ENCODE measurements at regions not wholly inside any gene's neighbourhood (a gene's known extent, or its start where the extent isn't known, plus 50 kb on each side); places are given as distances from the start of the nearest gene placed in this dataset.

DNA sequence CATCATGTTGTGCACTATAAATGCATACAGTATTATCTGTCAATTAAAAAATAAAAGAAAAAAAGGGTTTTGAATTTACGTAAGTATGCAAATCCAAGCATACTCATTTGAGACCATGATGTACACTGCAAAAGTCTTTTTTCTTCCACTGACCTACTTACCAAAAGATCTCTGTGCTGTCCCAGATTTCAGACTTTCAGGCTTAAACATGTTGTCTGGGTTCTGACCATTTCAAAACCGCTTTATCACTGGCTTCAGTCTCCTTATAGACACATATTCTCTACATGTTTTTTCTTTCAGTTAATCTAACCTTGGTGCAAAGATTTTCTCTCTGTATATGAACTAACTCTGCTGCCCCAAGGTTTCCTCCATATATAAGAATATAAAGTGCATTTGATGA is 58.6 kb upstream of the CXCL8 start:
- DNase-seq (ENCODE audit: low read depth), result no peak
- H3K4me3 ChIP-seq (ENCODE audit: low read depth, low read length), result no peak overlapping the region
- TF ChIP-seq, protein P1, sequence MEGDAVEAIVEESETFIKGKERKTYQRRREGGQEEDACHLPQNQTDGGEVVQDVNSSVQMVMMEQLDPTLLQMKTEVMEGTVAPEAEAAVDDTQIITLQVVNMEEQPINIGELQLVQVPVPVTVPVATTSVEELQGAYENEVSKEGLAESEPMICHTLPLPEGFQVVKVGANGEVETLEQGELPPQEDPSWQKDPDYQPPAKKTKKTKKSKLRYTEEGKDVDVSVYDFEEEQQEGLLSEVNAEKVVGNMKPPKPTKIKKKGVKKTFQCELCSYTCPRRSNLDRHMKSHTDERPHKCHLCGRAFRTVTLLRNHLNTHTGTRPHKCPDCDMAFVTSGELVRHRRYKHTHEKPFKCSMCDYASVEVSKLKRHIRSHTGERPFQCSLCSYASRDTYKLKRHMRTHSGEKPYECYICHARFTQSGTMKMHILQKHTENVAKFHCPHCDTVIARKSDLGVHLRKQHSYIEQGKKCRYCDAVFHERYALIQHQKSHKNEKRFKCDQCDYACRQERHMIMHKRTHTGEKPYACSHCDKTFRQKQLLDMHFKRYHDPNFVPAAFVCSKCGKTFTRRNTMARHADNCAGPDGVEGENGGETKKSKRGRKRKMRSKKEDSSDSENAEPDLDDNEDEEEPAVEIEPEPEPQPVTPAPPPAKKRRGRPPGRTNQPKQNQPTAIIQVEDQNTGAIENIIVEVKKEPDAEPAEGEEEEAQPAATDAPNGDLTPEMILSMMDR (IDR thresholded peaks at IDR 0.05; ENCODE audit: low read depth, low read length, missing control alignments), result no peak
- in situ Hi-C loops (cut with HindIII; ENCODE audit: low sequenced_read_pairs), result no loop called here

DNA sequence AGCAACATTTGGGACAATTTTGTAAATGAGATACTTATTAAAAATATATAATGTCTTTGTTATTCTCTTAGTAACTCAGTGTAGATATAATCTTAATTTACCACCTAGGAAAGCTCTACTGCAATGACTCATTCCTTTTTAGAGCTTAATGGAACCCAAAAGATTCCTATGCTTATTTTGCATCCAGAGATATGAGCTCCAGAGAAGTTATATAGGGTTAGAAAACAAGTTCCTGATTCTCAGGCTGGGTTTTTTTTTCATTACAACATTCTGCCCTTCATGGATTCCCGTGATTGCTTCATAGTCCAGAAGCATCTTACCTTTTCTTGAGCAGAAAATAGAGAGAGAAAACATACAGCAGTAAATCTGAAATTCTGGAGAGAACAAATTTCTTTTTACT is 57.9 kb upstream of the CXCL8 start:
- no peak for DNase-seq (ENCODE audit: low read depth)
- no peak overlapping the region for H3K4me3 ChIP-seq (ENCODE audit: low read depth, low read length)
- in situ Hi-C loops (cut with HindIII; ENCODE audit: low sequenced_read_pairs), result no loop called here
- TF ChIP-seq, protein P1 (IDR thresholded peaks at IDR 0.05; ENCODE audit: low read depth, low read length, missing control alignments), result no peak

- in situ Hi-C loops (cut with HindIII; ENCODE audit: low sequenced_read_pairs), result no loop called here
- DNase-seq (ENCODE audit: low read depth), result no peak
Observed at GRCh38 chr4:73683033-73683432, 57.3 kb upstream of the CXCL8 start.

GRCh38 chr4:73683456-73683855 is 56.9 kb upstream of the CXCL8 start:
- TF ChIP-seq, protein P1 (IDR thresholded peaks at IDR 0.05; ENCODE audit: low read depth, low read length, missing control alignments), result no peak
- no peak for DNase-seq (ENCODE audit: low read depth)
- in situ Hi-C loops (cut with HindIII; ENCODE audit: low sequenced_read_pairs), result no loop called here
- H3K4me3 ChIP-seq (ENCODE audit: low read depth, low read length), result no peak overlapping the region

More at GRCh38 chr4:73683033-73683432, 57.3 kb upstream of the CXCL8 start:
- TF ChIP-seq, protein P1 (IDR thresholded peaks at IDR 0.05; ENCODE audit: low read depth, low read length, missing control alignments), result no peak
- H3K4me3 ChIP-seq (ENCODE audit: low read depth, low read length), result no peak overlapping the region

GRCh38 chr4:73684097-73684496 is 56.3 kb upstream of the CXCL8 start:
- TF ChIP-seq, protein P1 (IDR thresholded peaks at IDR 0.05; ENCODE audit: low read depth, low read length, missing control alignments), result no peak
- DNase-seq (ENCODE audit: low read depth), result no peak
- H3K4me3 ChIP-seq (ENCODE audit: low read depth, low read length), result no peak overlapping the region
- in situ Hi-C loops (cut with HindIII; ENCODE audit: low sequenced_read_pairs), result no loop called here

DNA sequence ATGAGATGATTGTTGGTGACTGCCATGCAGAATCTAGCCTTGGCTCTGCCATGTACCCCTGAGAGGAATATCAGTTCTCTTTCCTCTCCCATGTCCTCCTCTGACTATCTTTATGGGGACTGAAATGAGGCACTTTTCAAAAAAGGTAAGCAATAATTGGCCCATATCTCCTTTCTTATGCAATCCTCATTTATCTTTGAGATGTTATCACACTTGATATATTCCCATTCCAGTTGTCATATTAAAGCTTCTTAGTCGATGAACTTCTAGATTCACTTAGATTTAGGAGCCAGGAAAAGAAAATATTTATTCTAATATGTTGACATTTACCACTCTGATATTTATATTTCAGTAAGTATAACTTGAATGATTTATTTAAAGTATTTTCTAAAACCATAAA is 55.3 kb upstream of the CXCL8 start:
- no peak overlapping the region for H3K4me3 ChIP-seq (ENCODE audit: low read depth, low read length)
- in situ Hi-C loops (cut with HindIII; ENCODE audit: low sequenced_read_pairs), result no loop called here
- no peak for DNase-seq (ENCODE audit: low read depth)
- TF ChIP-seq, protein P1 (IDR thresholded peaks at IDR 0.05; ENCODE audit: low read depth, low read length, missing control alignments), result no peak

GRCh38 chr4:73687421-73687820 is 52.9 kb upstream of the CXCL8 start:
- H3K4me3 ChIP-seq (ENCODE audit: low read depth, low read length), result no peak overlapping the region
- in situ Hi-C loops (cut with HindIII; ENCODE audit: low sequenced_read_pairs), result no loop called here
- DNase-seq (ENCODE audit: low read depth), result no peak
- TF ChIP-seq, protein P1 (IDR thresholded peaks at IDR 0.05; ENCODE audit: low read depth, low read length, missing control alignments), result no peak
